GM12875 (cell line): ENCODE measurements at regions not wholly inside any gene's neighbourhood (a gene's known extent, or its start where the extent isn't known, plus 50 kb on each side); places are given as distances from the start of the nearest gene placed in this dataset.

Experiments used
- H3K4me3 ChIP-seq: one replicate; pipeline ENCODE4 v1.5.1; 2011; ENCODE audit warnings: low read depth, low read length, control low read depth
- CTCF ChIP-seq: IDR thresholded peaks from 2 replicates; pipeline ENCODE4 v1.5.1; 2011; ENCODE audit warnings: low read depth, mild to moderate bottlenecking, control low read depth, inconsistent platforms, low read length, moderate library complexity, borderline replicate concordance; ENCODE audit not compliant: insufficient read depth

- TF ChIP-seq CTCF = no peak
- no peak overlapping the region for H3K4me3 ChIP-seq
Observed at GRCh38 chr21:19322360-19322759, 918.8 kb upstream of the TMPRSS15 start.

- H3K4me3 ChIP-seq = no peak overlapping the region
- TF ChIP-seq CTCF = no peak
Observed at GRCh38 chr21:19326531-19327319, 923.1 kb upstream of the TMPRSS15 start.

- H3K4me3 ChIP-seq = no peak overlapping the region
- TF ChIP-seq CTCF = no peak
Observed at GRCh38 chr21:19328954-19329353, 925.4 kb upstream of the TMPRSS15 start.

GRCh38 chr21:19340303-19340702 lies 936.7 kb upstream of the TMPRSS15 start:
- no peak for TF ChIP-seq CTCF
- H3K4me3 ChIP-seq = no peak overlapping the region

GRCh38 chr21:19340954-19341353 lies 937.4 kb upstream of the TMPRSS15 start:
- no peak for TF ChIP-seq CTCF
- H3K4me3 ChIP-seq = no peak overlapping the region

GRCh38 chr21:19343711-19344110 lies 940.1 kb upstream of the TMPRSS15 start:
- no peak for TF ChIP-seq CTCF
- H3K4me3 ChIP-seq = no peak overlapping the region

- no peak overlapping the region for H3K4me3 ChIP-seq
- TF ChIP-seq CTCF = no peak
Observed at GRCh38 chr21:19350286-19350685, 946.7 kb upstream of the TMPRSS15 start.
